AG09309 (cell line): ENCODE measurements at regions not wholly inside any gene's neighbourhood (a gene's known extent, or its start where the extent isn't known, plus 50 kb on each side); places are given as distances from the start of the nearest gene placed in this dataset.

Experiments
- DNase-seq: peaks from one replicate; pipeline ENCODE4 v3.0.0-alpha.2; 2010; ENCODE audit warnings: low read depth
- H3K4me3 ChIP-seq: 2 replicates; pipeline ENCODE4 v1.5.1; 2011; ENCODE audit warnings: mild to moderate bottlenecking, low read depth, low read length, moderate library complexity; ENCODE audit not compliant: control insufficient read depth
- TF ChIP-seq, protein P1 (sequence below): IDR thresholded peaks from 2 replicates; pipeline ENCODE4 v1.5.1; 2011; ENCODE audit warnings: mild to moderate bottlenecking, low read depth, low read length, inconsistent platforms; ENCODE audit not compliant: insufficient read depth, control insufficient read depth; ENCODE audit errors: missing control alignments

DNA sequence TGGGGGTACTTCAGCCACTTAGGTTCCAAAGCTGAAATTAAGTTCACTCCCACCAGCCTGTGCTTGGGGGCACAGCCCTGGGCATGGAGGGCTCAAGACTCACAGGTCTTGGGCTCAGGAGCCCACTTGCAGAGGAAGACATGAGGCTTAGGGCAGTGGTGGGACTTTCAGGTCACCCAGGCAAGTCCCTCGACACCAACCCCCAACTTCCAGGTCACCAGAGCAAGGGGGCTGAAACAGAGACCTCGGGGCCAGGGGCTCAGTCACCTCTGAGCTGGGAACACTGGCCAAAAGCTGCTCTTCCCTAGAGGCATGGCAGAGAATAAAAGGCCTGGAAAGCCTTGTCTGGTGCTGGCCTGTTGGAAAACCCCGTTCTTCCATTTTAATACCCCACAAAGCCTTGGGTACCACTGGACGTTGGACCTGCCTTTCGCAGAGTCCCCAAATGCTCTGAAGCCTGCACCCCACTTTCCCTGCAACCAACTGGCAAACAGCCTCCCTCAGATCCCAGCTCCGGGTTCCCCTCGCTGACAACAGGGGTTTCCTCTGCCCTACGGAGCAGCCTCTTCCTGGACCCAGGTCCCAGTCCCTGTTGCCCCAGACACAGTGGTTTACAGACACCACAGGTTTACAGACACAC is 160.9 kb upstream of the PMEPA1 start:
- TF ChIP-seq, protein P1, sequence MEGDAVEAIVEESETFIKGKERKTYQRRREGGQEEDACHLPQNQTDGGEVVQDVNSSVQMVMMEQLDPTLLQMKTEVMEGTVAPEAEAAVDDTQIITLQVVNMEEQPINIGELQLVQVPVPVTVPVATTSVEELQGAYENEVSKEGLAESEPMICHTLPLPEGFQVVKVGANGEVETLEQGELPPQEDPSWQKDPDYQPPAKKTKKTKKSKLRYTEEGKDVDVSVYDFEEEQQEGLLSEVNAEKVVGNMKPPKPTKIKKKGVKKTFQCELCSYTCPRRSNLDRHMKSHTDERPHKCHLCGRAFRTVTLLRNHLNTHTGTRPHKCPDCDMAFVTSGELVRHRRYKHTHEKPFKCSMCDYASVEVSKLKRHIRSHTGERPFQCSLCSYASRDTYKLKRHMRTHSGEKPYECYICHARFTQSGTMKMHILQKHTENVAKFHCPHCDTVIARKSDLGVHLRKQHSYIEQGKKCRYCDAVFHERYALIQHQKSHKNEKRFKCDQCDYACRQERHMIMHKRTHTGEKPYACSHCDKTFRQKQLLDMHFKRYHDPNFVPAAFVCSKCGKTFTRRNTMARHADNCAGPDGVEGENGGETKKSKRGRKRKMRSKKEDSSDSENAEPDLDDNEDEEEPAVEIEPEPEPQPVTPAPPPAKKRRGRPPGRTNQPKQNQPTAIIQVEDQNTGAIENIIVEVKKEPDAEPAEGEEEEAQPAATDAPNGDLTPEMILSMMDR = no peak
- no peak overlapping the region for H3K4me3 ChIP-seq
- no peak for DNase-seq

DNA sequence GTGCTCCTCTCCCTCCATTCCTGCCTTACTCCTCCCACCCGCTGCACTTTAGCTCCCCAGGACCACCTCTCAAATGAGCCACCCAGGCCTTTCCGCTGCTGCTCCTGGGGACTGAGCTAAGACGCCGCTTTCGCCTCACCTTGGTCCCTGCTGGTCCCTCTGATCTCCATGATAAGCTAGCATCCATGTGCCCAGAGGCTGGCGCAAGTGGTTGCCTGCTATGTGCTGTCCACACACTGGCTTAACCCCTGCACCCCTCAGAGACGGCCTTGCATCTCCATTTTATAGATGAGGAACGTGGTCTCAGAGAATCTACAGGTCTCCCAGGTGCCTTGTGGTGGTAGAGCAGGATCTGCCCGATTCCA is 160.1 kb upstream of the PMEPA1 start:
- DNase-seq = no peak
- TF ChIP-seq, protein P1 = no peak
- no peak overlapping the region for H3K4me3 ChIP-seq

DNA sequence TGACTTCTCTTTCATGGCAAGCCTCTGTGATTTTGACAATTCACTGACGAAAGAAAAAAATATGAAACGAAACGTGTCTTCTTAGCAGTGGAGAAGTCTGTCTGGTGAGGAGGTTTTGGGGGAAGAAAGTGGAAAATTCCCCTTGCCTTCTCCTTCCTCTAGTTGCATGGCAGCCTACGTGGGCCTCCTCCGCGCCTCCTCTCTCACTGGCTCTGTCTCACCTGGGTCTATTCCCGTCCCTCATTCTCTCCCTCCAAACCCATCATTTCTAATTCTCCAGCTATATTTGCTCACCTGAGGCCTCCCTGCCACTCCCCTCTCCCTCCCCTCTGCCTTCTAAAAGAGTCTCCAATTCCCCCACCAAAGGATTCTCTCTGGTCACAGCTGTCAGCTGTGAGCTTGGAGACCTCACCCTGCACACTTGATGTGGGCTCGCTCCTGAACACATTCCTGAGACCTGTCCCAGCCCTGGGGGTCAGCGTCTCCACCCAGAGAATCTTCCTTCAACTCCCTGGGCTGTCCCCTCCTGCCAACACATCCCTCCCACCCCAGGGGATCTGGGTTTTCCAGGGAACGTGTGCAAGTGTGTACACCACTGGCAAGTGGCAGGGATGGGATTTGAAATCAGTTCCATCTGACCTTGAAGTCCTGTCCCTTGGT is 159.6 kb upstream of the PMEPA1 start:
- no peak overlapping the region for H3K4me3 ChIP-seq
- TF ChIP-seq, protein P1 = no peak
- no peak for DNase-seq

DNA sequence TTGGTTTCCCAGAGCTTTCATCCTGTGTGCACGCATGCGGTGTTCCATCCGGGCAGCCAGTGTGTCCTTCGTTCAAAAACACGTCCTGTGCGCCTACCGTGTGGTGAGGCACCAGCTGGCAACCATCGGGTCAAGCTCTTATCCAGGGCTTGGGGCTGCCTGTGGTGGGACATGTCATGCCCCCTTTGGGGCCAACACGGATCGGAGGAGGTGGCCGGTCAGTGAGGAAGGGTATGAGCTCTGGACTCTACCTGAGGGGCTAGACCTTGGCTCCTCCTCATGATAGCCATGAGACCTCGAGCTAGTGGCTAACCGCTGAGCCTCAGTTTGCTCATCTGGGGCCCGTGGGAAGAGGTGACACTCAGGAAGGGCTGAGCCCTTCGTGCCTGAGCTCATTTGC is 158.5 kb upstream of the PMEPA1 start:
- H3K4me3 ChIP-seq = no peak overlapping the region
- TF ChIP-seq, protein P1 = no peak
- DNase-seq = no peak

DNA sequence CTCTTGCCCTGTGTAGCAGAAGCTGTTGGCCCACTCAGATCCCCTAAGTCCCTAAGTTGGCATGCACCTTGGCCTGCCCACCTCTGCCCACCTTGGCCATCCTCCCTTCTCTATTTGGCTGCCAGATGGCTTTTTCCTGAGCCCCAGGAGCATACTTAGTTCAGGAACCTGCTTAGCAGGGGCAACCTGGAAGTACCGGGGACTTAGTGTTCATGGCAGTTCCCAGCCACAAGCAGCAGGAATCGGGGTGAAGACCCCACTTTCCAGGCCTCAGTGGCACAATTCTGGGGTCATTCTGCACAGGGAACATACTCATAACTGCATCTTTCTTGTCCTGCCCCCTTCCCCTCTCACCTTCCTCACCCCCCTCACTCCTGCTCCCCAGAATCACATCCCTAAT is 158.0 kb upstream of the PMEPA1 start:
- TF ChIP-seq, protein P1 = no peak
- no peak for DNase-seq
- no peak overlapping the region for H3K4me3 ChIP-seq

DNA sequence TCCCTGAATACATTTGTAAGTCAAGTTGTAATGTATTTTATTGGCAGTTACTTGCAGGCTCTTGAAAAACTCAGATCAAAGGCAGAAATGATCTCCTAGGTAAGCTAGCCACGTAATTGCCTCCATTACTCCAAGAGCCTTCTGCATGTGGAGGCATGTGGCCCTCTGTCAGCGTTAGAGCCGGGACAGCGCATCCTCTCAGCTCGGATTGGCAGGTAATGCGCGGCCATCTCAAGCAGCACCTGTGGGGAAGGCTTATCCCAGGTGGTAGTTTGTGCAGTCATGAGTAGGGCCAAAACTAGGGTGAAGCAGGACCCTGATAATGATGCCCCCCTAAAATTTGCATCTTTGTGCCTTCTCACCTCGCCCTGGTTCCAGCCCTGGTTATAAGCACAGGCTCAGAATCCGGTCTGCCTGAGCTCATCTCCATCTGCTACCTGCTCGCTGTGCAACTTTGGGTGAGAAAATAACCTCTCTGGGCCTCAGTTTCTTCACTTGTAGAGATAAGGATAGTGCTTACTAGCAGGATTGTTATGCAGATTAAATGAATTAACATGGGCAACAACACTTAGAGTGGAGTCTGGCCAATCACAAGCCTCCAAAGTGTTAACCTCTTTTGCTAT is 157.5 kb upstream of the PMEPA1 start:
- TF ChIP-seq, protein P1 = no peak
- DNase-seq = no peak
- no peak overlapping the region for H3K4me3 ChIP-seq
